Activated naive CD8-positive, alpha-beta T cell treated with anti-CD3 and anti-CD28 coated beads, Interleukin-2, amount 10 ng/mL, durations not matched to agents 7 days and 5 days (primary cell): ENCODE measurements at regions not wholly inside any gene's neighbourhood (a gene's known extent, or its start where the extent isn't known, plus 50 kb on each side); places are given as distances from the start of the nearest gene placed in this dataset.

Source experiments
- ATAC-seq: fragments of 150-1000 bp; cut with Tn5 transposase; one replicate; pipeline ENCODE4 v1.10.0; 2021; ENCODE audit warnings: low read depth, moderate library complexity
- POLR2A ChIA-PET: fragments of 350-600 bp; sonication (Branson Sonifier 250); formaldehyde crosslinking; loops from one replicate; lab custom pipeline; 2021; ENCODE audit warnings: antibody characterized with exemption; lab: Charles Lee
- DNase-seq: peaks from one replicate; pipeline ENCODE4 v3.0.0; 2021
- H3K27ac Mint-ChIP-seq: one replicate; pipeline ENCODE4 v1.8.0; 2022; ENCODE audit warnings: mild to moderate bottlenecking, mixed read lengths
- H3K27me3 Mint-ChIP-seq: one replicate; pipeline ENCODE4 v1.8.0; 2022; ENCODE audit warnings: mild to moderate bottlenecking, moderate library complexity, mixed read lengths
- H3K36me3 Mint-ChIP-seq: one replicate; pipeline ENCODE4 v1.8.0; 2021; ENCODE audit warnings: mild to moderate bottlenecking, mixed read lengths
- H3K4me1 Mint-ChIP-seq: one replicate; pipeline ENCODE4 v1.8.0; 2021; ENCODE audit warnings: mixed read lengths
- H3K4me3 Mint-ChIP-seq: one replicate; pipeline ENCODE4 v1.8.0; 2022; ENCODE audit warnings: mild to moderate bottlenecking, moderate library complexity, mixed read lengths
- H3K9me3 Mint-ChIP-seq: one replicate; pipeline ENCODE4 v1.8.0; 2021; ENCODE audit warnings: mixed read lengths

DNA sequence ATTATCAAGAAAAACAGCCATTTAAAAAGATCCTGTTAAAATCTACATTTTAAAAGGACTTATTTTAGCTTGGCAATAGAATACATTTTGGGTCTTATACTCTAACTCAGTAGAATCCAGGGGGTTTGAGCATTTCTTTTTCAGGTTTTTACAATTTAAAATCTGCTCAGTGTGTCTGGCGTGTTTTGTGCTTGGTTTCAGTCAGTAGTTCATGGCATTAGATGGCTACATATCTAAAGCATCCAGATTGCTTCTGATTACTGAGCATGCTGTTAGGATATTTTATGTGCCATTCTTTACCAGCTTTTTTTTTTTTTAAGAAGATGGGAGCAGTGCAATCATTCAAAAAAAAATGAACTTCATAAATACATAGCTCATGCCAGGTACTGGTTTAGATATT is 566.1 kb upstream of the LARGE1 start:
- POLR2A ChIA-PET = no interaction called here
- Mint-ChIP-seq H3K36me3 (no peaks in the 10 kb centered on the region), H3K9me3 (peaks cover 7% of the 10 kb centered on the region), H3K4me1 (no peaks in the 10 kb centered on the region), H3K27ac (no peak overlapping the region), H3K4me3 (no peak overlapping the region), H3K27me3 (no peaks in the 10 kb centered on the region)
- DNase-seq (no peak), ATAC-seq (no peak)

DNA sequence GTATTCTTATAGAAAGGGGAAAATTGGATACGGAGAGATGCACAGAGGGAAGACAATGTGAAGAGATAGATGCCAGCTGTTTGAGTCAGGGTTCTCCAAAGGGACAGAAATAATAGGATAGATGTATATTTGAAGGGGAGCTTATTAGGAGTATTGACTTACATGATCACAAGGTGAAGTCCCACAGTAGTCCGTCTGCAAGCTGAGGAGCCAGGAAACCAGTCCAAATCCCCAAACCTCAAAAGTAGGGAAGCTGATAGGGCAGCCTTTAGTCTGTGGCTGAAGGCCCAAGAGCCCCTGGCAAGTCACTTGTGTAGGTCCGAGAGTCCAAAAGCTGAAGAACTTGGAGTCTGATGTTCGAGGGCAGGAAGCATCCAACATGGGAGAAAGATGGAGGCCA is 569.6 kb upstream of the LARGE1 start:
- POLR2A ChIA-PET = no interaction called here
- no peak overlapping the region for H3K27ac Mint-ChIP-seq
- no peak overlapping the region for H3K4me3 Mint-ChIP-seq
- H3K36me3 Mint-ChIP-seq = no peaks in the 10 kb centered on the region
- peaks cover 11% of the 10 kb centered on the region for H3K9me3 Mint-ChIP-seq
- no peak for DNase-seq
- no peaks in the 10 kb centered on the region for H3K27me3 Mint-ChIP-seq
- no peak for ATAC-seq
- H3K4me1 Mint-ChIP-seq = no peaks in the 10 kb centered on the region

DNA sequence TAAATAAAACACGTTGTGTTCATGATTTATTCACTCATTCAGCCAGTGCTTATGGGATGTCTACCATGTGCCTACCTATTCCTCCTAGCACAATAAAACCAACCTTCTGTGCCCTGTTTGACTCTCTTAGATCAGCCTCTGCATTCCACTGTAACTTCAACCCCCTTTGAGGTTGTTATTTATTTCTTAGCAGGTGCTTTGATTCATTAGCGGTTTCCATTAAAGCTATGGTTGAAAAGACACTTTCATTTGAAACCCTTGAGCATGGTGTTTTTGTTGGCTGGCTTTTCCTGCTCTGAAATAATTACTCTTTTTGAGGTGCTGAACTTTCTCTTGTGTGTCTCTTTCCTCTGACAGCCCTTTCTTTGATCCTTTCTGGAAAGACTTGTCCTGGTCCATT is 570.6 kb upstream of the LARGE1 start:
- H3K27ac Mint-ChIP-seq = no peak overlapping the region
- H3K9me3 Mint-ChIP-seq = peaks cover 10% of the 10 kb centered on the region
- no peaks in the 10 kb centered on the region for H3K27me3 Mint-ChIP-seq
- H3K4me1 Mint-ChIP-seq = no peaks in the 10 kb centered on the region
- DNase-seq (no peak), ATAC-seq (no peak)
- H3K4me3 Mint-ChIP-seq = no peak overlapping the region
- no peaks in the 10 kb centered on the region for H3K36me3 Mint-ChIP-seq
- POLR2A ChIA-PET = no interaction called here

DNA sequence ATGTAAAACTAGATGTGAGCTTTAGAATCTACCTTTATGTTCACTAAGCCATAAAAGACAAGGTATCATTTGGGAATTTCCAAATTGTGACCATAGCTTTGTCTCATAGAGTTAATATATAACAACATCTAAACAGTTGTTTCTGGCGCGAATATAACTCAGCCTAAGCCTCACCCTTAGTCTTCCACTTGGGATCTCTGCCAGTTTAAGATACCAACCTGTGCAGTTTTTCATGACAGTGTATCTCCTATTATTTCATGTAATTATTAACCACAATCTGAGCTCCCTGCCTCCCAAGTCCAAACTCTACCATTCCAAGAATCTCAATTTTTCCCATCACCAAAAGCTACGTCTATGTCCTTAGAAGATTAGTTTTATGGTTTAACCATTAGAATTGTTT is 572.5 kb upstream of the ISX start:
- no peak overlapping the region for H3K27ac Mint-ChIP-seq
- H3K36me3 Mint-ChIP-seq = no peaks in the 10 kb centered on the region
- H3K4me3 Mint-ChIP-seq = no peak overlapping the region
- ATAC-seq (no peak), DNase-seq (no peak)
- no peaks in the 10 kb centered on the region for H3K27me3 Mint-ChIP-seq
- peaks cover 10% of the 10 kb centered on the region for H3K9me3 Mint-ChIP-seq
- H3K4me1 Mint-ChIP-seq = no peaks in the 10 kb centered on the region
- POLR2A ChIA-PET = no interaction called here

DNA sequence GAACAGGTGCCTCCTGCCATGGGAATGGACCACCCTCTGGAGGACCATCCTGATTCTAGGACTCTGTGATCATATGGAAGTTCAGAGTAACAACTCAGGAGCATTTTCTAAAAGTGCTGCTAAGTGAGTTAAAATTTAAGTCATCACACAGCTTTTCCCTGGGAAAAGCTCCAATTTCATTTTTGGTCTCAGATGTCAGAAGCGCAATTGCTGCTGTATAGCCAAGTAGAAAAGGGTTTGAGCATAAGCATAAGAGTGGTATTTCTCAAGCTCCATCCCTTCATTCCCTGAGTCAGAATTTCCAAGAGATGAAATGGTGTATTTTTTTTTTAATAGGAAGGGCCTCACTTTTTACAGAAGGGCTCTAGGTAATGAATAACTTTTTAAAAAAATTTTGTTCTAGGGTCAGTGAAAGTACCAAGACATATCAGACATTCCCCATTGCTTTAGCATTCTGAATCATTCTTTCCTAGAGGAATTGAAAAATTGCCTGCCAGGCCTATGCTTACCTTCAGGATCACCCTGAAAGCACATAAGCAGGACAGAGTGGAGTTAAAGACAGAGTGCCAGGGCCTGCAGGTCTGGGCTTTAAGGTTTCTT is 564.5 kb upstream of the ISX start:
- Mint-ChIP-seq H3K27ac (no peak overlapping the region), H3K4me1 (no peaks in the 10 kb centered on the region), H3K36me3 (no peaks in the 10 kb centered on the region), H3K9me3 (peaks cover 6% of the 10 kb centered on the region), H3K4me3 (no peak overlapping the region), H3K27me3 (no peaks in the 10 kb centered on the region)
- DNase-seq (no peak), ATAC-seq (no peak)
- POLR2A ChIA-PET = no interaction called here

DNA sequence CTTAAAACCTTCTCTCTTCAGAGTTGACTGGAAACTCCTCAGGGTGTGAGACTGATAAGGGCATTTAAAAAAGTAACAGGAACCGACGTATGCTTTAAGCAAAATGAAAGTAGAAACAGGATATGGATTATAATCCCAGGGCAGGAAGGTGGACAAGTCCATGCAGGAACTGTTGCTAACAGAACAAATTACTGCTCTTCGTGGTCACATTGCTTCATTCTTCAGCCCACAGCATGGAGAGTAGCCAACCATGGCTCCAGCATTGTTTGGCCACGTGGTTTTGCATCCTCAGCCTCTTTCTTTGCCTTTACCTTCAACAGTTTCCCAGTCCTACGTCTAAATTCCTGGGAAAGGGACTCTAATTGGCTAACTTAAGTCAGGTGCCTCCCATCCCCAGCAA is 563.1 kb upstream of the ISX start:
- DNase-seq (no peak), ATAC-seq (no peak)
- POLR2A ChIA-PET = no interaction called here
- H3K9me3 Mint-ChIP-seq = peaks cover 6% of the 10 kb centered on the region
- no peak overlapping the region for H3K27ac Mint-ChIP-seq
- no peaks in the 10 kb centered on the region for H3K4me1 Mint-ChIP-seq
- no peaks in the 10 kb centered on the region for H3K27me3 Mint-ChIP-seq
- no peaks in the 10 kb centered on the region for H3K36me3 Mint-ChIP-seq
- H3K4me3 Mint-ChIP-seq = no peak overlapping the region

DNA sequence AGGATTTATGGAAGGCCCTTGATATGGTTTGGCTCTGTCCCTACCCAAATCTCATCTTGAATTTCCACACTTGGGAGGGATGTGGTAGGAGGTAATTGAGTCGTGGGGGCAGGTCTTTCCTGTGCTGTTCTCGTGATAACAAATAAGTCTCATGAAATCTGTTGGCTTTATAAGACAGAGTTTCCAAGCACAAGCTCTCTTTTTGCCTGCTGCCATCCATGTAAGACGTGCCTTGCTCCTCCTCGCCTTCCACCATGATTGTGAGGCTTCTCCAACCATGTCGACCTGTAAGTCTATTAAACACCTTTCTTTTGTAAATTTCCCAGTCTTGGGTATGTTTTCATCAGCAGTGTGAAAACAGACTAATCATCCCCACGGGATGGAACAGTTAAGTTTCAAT is 557.2 kb upstream of the ISX start:
- Mint-ChIP-seq H3K4me1 (no peaks in the 10 kb centered on the region), H3K4me3 (no peak overlapping the region), H3K27ac (no peak overlapping the region), H3K27me3 (no peaks in the 10 kb centered on the region), H3K9me3 (peaks cover 5% of the 10 kb centered on the region), H3K36me3 (no peaks in the 10 kb centered on the region)
- DNase-seq = no peak
- POLR2A ChIA-PET = no interaction called here
- no peak for ATAC-seq

DNA sequence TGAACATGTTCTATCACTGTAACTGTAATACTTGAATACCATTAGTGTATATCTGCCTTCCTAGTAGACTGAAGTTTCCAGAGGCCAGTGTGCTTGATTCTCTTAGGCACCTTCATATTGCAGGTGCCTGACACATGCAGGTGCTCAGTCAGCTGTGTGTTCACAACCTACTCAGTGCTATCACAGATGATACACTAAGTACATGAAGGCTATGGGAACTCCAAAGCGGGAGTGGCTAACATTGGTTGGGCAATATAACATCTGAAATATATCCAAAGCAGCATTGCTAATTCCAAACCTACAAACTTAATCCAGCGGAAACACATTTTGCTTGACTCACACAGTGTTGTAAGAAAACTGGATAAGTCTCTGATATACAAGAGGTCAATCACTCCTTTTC is 539.3 kb upstream of the ISX start:
- Mint-ChIP-seq H3K9me3 (peaks cover 1% of the 10 kb centered on the region), H3K36me3 (no peaks in the 10 kb centered on the region), H3K27me3 (no peaks in the 10 kb centered on the region), H3K4me1 (no peaks in the 10 kb centered on the region), H3K27ac (no peak overlapping the region), H3K4me3 (no peak overlapping the region)
- POLR2A ChIA-PET = no interaction called here
- ATAC-seq (no peak), DNase-seq (no peak)

DNA sequence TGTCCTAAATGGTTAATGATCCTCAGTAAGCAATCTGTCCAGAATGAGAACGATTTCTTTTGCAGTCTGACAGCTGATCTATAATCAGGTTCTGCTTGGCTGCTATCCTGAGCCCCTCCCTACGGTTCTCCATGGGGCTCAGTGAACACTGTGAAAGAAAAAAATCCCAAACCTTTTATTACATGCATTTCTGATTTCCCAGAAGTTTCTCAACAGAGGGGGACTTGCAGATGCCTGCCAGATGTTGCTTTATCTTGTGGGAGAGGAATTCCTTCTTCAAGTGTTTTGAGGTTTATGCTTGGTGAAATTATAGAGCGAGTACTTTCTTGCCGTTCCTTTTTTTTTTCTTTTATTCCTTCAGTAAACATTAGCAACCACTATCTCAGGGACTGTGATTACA is 531.9 kb upstream of the ISX start:
- no peaks in the 10 kb centered on the region for H3K27me3 Mint-ChIP-seq
- H3K36me3 Mint-ChIP-seq = no peaks in the 10 kb centered on the region
- no peak overlapping the region for H3K27ac Mint-ChIP-seq
- POLR2A ChIA-PET = no interaction called here
- ATAC-seq (no peak), DNase-seq (no peak)
- H3K9me3 Mint-ChIP-seq = peaks cover 1% of the 10 kb centered on the region
- H3K4me3 Mint-ChIP-seq = no peak overlapping the region
- no peaks in the 10 kb centered on the region for H3K4me1 Mint-ChIP-seq

DNA sequence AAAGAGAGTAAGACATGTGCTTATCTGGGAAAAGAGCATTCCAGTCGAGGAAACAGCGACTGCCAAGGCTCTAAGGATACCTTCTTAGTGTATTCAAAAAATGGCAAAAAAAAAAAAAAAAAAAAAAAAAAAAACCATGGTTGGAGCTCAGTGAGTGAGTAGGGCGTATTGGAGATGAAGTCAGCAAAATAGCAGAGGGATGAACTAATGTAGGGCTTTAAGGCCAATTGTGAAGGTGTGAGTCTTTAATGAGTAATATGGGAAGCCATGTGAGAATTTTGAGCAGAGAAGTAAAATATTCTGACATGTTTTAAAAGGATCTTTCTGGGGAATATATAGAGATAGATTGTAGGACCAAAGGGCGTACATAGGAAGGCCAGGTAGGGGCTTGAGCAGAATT is 498.6 kb upstream of the ISX start:
- POLR2A ChIA-PET = no interaction called here
- H3K27me3 Mint-ChIP-seq = no peaks in the 10 kb centered on the region
- DNase-seq (no peak), ATAC-seq (no peak)
- H3K4me3 Mint-ChIP-seq = no peak overlapping the region
- H3K27ac Mint-ChIP-seq = no peak overlapping the region
- no peaks in the 10 kb centered on the region for H3K4me1 Mint-ChIP-seq
- peaks cover 8% of the 10 kb centered on the region for H3K9me3 Mint-ChIP-seq
- H3K36me3 Mint-ChIP-seq = no peaks in the 10 kb centered on the region

DNA sequence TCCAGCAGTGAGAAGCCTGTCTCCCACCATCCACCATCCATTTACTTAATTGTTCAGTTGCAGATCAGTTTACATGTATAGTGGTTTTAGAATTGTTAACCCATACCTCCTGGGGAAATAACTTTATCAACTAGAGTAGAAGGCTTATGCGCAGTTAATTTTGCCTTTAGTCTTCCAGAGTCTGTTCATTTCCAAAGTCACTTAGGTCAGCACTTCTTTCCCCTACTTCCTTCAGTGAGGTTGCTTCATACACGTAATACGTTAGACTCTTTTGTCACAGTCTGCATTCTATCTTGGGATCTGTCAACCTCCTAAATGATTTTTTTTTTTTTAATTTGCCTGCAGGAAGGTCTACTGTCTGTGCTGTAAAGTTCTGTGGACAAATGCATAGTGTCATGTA is 495.6 kb upstream of the ISX start:
- no peak overlapping the region for H3K27ac Mint-ChIP-seq
- H3K4me1 Mint-ChIP-seq = no peaks in the 10 kb centered on the region
- no peaks in the 10 kb centered on the region for H3K36me3 Mint-ChIP-seq
- H3K27me3 Mint-ChIP-seq = no peaks in the 10 kb centered on the region
- ATAC-seq (no peak), DNase-seq (no peak)
- H3K4me3 Mint-ChIP-seq = no peak overlapping the region
- H3K9me3 Mint-ChIP-seq = peaks cover 11% of the 10 kb centered on the region
- POLR2A ChIA-PET = no interaction called here

DNA sequence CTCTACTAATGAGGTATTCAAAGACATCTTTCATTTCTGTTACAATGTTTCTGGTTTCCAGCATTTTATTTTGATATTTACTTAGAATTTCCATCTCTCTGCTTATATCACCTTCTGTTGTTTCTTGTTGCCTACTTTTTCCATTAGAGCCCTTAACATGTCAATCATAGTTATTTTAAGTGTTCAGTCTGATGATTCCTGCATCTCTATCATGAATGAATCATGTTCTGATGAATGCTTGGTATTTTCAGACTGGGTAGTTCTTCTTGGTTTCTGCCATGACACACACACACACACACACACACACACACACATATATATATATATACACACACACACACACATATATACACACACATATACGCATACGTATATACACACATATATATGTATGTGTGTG is 486.4 kb upstream of the ISX start:
- POLR2A ChIA-PET = no interaction called here
- no peaks in the 10 kb centered on the region for H3K4me1 Mint-ChIP-seq
- H3K9me3 Mint-ChIP-seq = no peaks in the 10 kb centered on the region
- H3K27me3 Mint-ChIP-seq = no peaks in the 10 kb centered on the region
- no peak overlapping the region for H3K27ac Mint-ChIP-seq
- DNase-seq (no peak), ATAC-seq (no peak)
- no peaks in the 10 kb centered on the region for H3K36me3 Mint-ChIP-seq
- no peak overlapping the region for H3K4me3 Mint-ChIP-seq

DNA sequence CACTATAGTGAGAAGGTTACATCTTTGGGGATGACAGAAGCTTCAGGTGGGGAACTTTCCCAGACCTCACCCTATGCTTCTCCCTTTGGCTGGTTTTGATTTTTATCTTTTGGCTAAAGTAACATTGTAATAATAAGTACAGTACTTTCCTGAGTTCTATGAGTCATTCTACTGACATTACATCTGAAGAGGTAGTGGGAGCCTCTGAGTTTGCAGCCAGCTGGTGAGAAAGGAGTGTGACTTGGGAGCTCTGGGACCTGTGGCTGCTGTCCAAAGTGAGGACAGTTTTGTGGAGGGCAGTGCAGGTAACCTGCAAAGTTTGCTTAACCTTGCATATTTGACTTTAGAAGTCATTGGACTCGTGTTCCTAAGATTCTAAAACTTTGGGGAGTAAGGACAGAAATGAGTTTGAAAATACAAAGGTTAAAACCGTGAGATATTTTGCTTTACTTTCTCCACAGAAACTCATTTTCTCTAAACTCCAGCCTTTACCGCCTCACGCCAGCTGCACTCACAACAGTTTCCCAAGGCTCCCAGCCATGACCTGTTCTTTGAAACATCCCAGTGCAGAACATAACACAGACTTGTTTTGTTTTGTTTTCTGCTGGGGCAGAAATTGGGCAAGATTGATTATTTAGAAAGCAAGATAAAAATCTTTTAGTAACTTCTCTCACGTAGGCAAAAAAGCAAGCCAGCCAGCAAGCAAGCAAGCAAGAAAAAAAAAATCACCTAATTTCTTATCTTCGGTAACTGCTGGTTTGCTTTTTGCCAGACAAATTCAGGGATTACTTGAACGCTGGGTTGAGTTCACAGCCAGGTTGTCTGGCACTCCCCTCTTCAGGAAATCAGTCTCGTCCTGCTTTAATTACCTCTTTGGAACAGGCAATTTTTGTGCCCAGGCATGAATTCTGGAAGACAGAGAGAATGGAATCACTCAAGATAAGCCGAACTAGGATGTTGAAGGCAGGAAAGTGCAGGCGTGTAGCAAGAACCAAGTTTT is 478.3 kb upstream of the ISX start:
- ATAC-seq (no peak), DNase-seq (no peak)
- Mint-ChIP-seq H3K27ac (no peak overlapping the region), H3K36me3 (no peaks in the 10 kb centered on the region), H3K4me3 (no peak overlapping the region), H3K4me1 (no peaks in the 10 kb centered on the region), H3K9me3 (peaks cover 3% of the 10 kb centered on the region), H3K27me3 (no peaks in the 10 kb centered on the region)
- POLR2A ChIA-PET = no interaction called here

DNA sequence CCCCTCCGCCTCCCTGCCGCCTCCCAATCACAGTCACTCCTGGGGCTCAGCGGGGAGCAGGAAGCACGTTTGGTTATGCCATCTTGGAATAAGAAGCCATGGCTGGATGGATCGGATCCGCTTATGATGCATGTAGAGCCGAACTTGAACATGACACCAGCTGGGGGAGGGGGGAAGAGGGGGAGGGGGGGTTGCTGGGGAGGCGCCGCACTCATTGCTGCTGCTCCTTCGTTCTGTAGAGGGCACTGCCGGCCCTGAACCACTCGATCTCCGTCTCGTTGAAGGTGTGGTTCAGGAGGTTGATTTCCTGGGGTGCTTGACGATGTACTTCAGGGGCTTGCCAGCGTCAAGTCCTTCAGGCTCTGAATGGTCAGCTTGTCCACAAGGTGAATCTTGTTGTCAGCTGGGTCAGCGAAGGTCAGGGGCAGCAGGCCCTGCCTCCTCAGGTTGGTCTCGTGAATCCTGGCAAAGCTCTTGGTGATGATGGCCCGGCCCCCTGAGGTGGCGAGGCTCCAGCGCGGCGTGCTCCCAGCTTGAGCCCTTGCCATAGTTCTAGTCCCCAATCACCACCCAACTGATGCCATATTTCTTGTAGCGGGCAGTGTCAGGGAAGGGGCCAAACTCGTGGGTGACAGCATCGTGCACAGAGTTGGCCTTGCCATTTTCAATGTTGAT is 476.9 kb upstream of the ISX start:
- Mint-ChIP-seq H3K9me3 (peaks cover 6% of the 10 kb centered on the region), H3K4me3 (no peak overlapping the region), H3K4me1 (no peaks in the 10 kb centered on the region), H3K27me3 (no peaks in the 10 kb centered on the region), H3K27ac (no peak overlapping the region), H3K36me3 (no peaks in the 10 kb centered on the region)
- no peak for ATAC-seq
- POLR2A ChIA-PET = no interaction called here
- no peak for DNase-seq
